HG03521 (cell line): ENCODE measurements at regions not wholly inside any gene's neighbourhood (a gene's known extent, or its start where the extent isn't known, plus 50 kb on each side); places are given as distances from the start of the nearest gene placed in this dataset.
"Not testable (repeated sequence)": the region's sequence is repeated elsewhere in the genome, so short reads cannot be mapped to it uniquely, and the experiment has no call there.

Experiments
- ATAC-seq: cut with Tn5 transposase; IDR thresholded peaks from one replicate; pipeline ENCODE4 v1.9.1; 2021; ENCODE audit warnings: mild to moderate bottlenecking, moderate library complexity; ENCODE audit not compliant: unreplicated experiment

DNA sequence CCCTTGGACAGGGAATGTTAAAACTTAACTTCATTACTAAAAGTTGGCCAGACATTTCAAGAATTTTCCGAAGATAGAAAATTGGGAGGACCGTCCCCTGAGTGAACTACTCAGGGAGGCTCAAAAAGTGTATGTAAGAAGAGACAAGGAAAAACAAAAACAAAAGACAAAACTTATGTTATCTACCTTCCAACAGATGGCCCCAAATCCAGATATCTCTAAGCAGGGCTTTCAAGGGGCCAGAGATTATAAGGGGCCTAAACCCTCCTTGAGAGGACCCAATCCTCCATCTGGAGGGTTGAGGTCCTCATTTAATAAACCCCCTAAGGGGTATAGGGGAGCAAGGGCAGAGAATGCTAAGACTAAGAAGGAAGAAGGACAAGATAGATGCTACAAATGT lies 203.6 kb downstream of the SH2D4B start:
- ATAC-seq, result no peak

DNA sequence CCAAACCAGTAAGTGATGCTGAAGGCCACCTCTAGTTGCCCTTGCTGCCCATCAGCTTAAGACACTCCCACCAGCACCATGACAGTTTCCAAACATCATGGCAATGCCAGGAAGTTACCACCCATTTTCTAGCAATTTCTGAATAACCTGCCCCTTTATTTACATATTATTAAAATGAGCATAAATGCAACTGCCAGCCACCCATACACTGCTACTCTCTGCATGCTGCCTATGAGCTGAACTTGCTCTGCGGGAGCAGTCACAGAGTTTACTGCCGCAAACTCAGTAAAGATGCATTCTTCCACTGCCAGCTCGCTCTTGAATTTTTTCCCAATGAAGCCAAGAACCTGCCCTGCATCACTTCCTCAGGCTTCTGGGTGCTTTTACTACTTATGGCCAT lies 212.6 kb downstream of the SH2D4B start:
- ATAC-seq, result no peak

DNA sequence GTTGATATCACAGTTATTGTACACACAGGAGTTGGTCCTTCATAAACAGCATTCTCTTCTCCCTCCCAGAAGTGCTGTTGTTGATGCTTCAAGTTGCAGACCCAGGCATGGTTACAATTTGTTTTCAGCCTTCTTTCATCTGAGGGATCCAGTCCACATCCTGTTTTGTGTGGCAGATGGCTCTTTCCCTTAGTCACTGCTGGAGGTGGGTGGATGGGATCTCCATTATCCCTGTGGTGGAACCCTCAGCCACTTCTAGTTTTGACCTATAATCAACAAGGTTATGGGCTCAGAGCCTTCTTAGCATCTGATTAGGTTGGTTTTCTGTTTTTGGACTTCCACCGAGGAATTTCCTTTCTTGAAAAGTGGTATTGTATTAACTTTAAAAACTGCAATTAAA lies 214.2 kb downstream of the SH2D4B start:
- ATAC-seq, result no peak

- ATAC-seq, result no peak
These were observed 215.9 kb downstream of the SH2D4B start for GRCh38 chr10:80753612-80754011.

GRCh38 chr10:80755893-80756292 lies 218.2 kb downstream of the SH2D4B start:
- ATAC-seq, result no peak

- ATAC-seq, result no peak
These were observed 222.0 kb downstream of the SH2D4B start for GRCh38 chr10:80759693-80760092.

- ATAC-seq, result no peak
These were observed 223.2 kb downstream of the SH2D4B start for GRCh38 chr10:80760914-80761371.

DNA sequence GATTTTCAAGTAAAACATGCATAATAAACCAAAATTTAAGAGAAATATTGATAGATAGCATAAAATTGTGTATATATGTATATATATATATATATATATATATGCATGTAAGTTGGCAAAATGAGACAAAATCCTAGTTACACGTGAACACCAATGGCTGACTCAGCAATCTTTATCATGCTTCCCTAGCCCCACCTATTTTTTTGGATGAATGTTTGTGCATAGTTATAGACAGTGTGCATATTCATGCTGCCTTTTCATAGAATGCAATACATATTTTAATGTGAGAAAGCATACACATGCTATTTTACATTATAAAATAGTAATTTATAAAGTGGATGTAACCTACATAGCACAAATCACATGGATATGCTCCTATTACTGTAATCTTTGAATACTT lies 230.3 kb downstream of the SH2D4B start:
- no peak for ATAC-seq

DNA sequence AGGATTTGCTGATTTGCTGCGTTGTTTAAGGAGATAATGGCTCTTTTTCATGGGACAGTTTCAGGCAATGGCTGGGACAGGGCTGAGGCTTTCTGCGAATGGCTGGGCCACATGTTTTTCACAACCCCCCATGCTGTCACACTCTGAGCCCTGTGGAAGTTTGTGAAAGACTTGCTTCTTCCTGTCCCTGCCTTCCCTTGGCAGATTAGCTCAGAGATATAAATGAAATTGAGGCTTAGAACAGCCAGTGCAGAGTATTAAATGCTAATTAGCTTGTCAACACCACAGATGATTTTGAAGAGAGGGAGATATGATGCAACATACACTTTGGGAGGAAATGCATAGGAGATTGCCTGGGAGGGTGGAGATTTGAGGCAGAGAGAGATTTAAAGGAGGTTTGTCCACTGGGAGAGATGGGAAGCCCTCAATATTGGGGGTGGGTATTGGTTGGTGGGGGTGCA lies 232.0 kb downstream of the SH2D4B start:
- ATAC-seq, result no peak

DNA sequence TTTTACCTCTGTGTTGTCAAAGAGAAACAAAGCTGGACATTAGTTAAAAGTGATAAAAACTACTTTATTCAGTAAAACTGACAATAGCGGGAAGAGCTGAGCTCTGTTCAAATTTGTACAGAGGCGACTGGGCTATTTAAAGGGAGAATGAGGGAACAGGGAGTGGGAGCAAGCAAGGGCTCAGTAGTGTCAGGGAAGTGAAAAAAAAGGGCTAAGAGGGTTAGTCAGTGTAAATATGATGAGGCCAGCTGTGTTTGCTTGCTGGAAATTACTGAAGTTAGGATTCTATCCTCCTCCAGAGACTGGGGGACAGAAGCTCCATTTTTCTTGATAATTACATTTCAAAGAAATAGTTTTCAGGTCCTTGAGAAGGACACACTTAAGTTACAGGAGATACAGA lies 232.5 kb downstream of the SH2D4B start:
- ATAC-seq, result no peak

DNA sequence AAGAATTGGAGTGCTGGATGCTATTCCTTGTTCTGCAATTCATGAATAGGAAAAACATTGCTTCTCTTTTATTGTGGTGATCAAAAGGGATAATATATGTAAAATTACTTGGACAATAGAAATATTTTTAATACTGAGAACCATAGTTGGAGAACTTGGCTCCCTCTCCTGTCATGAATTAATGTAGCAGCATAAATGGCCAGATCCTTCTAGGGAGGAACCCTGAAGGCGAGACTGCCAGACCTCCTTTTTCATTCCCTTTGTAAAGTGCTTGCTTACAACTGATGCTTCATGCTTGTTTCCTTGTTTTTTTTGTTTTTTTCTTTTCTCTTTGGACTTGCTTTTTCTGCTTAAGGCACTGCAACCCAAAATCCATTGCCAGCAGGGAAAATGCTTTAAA lies 233.6 kb downstream of the SH2D4B start:
- no peak for ATAC-seq

DNA sequence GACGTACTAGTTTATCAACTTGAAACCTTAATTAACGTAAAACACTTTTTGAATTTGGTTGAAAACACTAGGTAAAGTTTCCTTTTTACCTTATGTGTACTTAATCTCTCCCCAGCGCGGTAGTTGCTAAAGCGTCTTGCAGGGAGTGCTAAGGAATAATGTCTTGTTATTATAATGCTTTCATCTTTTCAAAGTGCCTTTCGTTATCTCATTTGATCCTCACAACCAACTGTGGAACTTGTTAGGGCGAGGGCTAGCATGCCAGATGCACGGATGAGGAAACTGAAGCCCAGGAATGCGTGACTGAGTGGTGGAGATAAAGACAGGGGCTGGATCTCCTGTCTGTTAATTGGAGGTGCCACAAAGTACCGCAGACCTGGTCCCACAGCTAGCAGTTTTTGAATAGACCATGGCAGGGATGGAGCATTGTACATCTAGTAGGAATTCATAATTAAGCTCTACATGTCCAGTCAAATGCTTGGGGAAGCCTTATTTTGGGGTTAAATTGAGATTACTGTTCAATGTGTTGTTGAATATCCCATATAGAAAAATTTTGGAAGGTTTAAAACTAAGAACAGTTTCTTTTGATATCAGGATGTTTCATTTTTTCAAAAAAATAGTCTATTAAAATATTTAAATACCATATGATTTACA lies 234.3 kb downstream of the SH2D4B start:
- no peak for ATAC-seq

- ATAC-seq, result no peak
These were observed 234.9 kb downstream of the SH2D4B start for GRCh38 chr10:80772596-80772995.

GRCh38 chr10:80784695-80785094 lies 247.0 kb downstream of the SH2D4B start:
- no peak for ATAC-seq

- no peak for ATAC-seq
These were observed 248.6 kb downstream of the SH2D4B start for GRCh38 chr10:80786322-80786721.

DNA sequence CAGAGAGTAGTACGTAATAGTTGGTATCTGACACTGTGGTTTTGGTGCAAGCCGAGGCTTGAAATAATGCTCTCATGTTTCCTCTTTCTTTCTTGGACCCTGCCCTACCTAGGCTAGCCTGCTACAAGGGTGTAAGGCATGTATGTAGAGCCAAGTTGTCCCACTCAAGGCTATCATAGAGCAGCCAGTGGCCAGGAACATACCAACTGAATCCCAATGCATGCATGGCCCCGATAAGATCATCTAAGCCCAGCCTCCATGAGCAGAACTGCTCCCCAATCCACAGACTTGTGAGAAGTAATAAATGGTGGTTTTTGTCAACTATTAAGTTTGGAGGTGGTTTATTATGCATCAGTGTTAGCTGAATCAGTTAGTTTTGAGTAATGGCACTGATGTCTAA lies 250.2 kb downstream of the SH2D4B start:
- ATAC-seq, result no peak

- ATAC-seq, result no peak
These were observed 257.3 kb downstream of the SH2D4B start for GRCh38 chr10:80794994-80795393.

GRCh38 chr10:80805343-80806020 lies 267.8 kb downstream of the SH2D4B start:
- no peak for ATAC-seq

- no peak for ATAC-seq
These were observed 276.5 kb downstream of the SH2D4B start for GRCh38 chr10:80814147-80814652.

GRCh38 chr10:80829151-80829550 lies 291.4 kb downstream of the SH2D4B start:
- ATAC-seq, result no peak

DNA sequence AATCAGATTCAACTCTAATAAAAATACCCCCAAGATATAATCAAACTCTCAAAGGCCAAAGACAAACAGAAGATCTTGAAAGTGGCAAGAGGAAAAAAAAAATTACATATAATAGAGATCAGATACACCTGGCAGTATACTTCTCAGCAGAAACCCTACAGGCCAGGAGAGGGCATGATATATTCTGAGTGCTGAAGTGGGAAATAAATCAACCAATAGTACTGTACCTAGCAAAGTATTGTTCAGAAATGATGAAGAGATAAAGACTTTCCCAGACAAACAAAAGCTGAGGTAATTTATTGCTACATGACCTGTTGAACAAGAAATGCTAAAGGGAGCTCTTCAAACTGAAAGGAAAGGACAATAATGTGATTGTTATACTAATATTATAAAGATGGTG lies 291.9 kb downstream of the SH2D4B start:
- ATAC-seq, result no peak

- ATAC-seq, result not testable (repeated sequence)
These were observed 295.0 kb downstream of the SH2D4B start for GRCh38 chr10:80832693-80833092.
